ENCODE measurements at regions not wholly inside any gene's neighbourhood (a gene's known extent, or its start where the extent isn't known, plus 50 kb on each side); places are given as distances from the start of the nearest gene placed in this dataset.

- Histone ChIP-seq H3K4me3 (ENCODE audit: low read depth, low read length) (no peak overlapping the region), H3K9me3 (ENCODE audit: control insufficient read depth in 2 of 2, low read length in 2 of 2) (no peaks in the 10 kb centered on the region), H3K36me3 (ENCODE audit: control insufficient read depth, insufficient read depth, low read length) (no peaks in the 10 kb centered on the region), H3K27me3 (ENCODE audit: control insufficient read depth, insufficient read depth, low read length) (no peaks in the 10 kb centered on the region), H3K27ac (ENCODE audit: insufficient read depth, low read length, poor library complexity, severe bottlenecking) (no peak overlapping the region), H3K4me1 (ENCODE audit: control insufficient read depth, insufficient read depth, low read length, poor library complexity, severe bottlenecking) (peaks cover 10% of the 10 kb centered on the region)
- Mint-ChIP-seq H3K9me3 (no peaks in the 10 kb centered on the region), H3K4me3 (no peak overlapping the region), H3K36me3 (no peaks in the 10 kb centered on the region), H3K27ac (no peak overlapping the region), H3K27me3 (no peaks in the 10 kb centered on the region), H3K4me1 (peaks cover 2 to 18% (median 12%) of the 10 kb centered on the region in 4 donors)
- ATAC-seq (ENCODE audit: low read depth in 2 of 2) (no peak), DNase-seq (no peak)
These were observed 76.8 kb upstream of the KLF6 start for GRCh38 chr10:3861795-3862194.

GRCh38 chr10:3858051-3858845 is 73.2 kb upstream of the KLF6 start:
- no peaks in the 10 kb centered on the region for H3K4me1 ChIP-seq (ENCODE audit: control insufficient read depth, insufficient read depth, low read length, poor library complexity, severe bottlenecking)
- H3K27ac Mint-ChIP-seq = no peak overlapping the region

DNA sequence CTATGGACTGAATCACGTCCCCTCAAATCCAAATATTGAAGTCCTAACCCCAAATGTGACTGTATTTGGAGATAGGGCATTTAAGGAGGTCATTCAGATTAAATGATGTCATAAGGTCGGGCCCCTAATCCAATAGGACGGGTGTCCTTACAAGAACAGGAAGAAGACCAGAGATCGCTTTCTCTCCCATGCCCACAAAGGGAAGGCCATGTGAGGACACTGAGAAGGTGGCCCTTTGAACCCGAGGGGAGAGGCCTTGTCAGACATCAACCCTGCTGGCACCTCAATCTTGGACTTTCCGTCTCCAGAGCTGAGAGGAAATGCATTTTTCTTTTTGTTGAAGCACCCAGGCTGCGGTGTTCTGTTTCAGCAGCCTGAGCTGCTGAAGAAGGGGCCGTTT is 72.3 kb upstream of the KLF6 start:
- no peak overlapping the region for H3K4me3 Mint-ChIP-seq
- H3K4me1 Mint-ChIP-seq = peaks cover 4 to 13% (median 10%) of the 10 kb centered on the region in 4 donors
- H3K27me3 Mint-ChIP-seq = no peaks in the 10 kb centered on the region
- H3K27ac ChIP-seq (ENCODE audit: insufficient read depth, low read length, poor library complexity, severe bottlenecking) = no peak overlapping the region
- H3K36me3 Mint-ChIP-seq = no peaks in the 10 kb centered on the region
- H3K27ac Mint-ChIP-seq = no peak overlapping the region
- no peaks in the 10 kb centered on the region for H3K9me3 ChIP-seq (ENCODE audit: control insufficient read depth in 2 of 2, low read length in 2 of 2)
- H3K4me3 ChIP-seq (ENCODE audit: low read depth, low read length) = no peak overlapping the region
- H3K9me3 Mint-ChIP-seq = no peaks in the 10 kb centered on the region
- H3K36me3 ChIP-seq (ENCODE audit: control insufficient read depth, insufficient read depth, low read length) = no peaks in the 10 kb centered on the region
- peaks cover 7% of the 10 kb centered on the region for H3K4me1 ChIP-seq (ENCODE audit: control insufficient read depth, insufficient read depth, low read length, poor library complexity, severe bottlenecking)
- no peaks in the 10 kb centered on the region for H3K27me3 ChIP-seq (ENCODE audit: control insufficient read depth, insufficient read depth, low read length)
- ATAC-seq (ENCODE audit: low read depth in 2 of 2) (no peak), DNase-seq (no peak)

More at GRCh38 chr10:3858051-3858845, 73.2 kb upstream of the KLF6 start:
- no peaks in the 10 kb centered on the region for H3K36me3 ChIP-seq (ENCODE audit: control insufficient read depth, insufficient read depth, low read length)
- peaks cover 0 to 5% (median 4%) of the 10 kb centered on the region in 4 donors for H3K4me1 Mint-ChIP-seq
- no peaks in the 10 kb centered on the region for H3K9me3 Mint-ChIP-seq
- H3K4me3 ChIP-seq (ENCODE audit: low read depth, low read length) = no peak overlapping the region
- H3K27ac ChIP-seq (ENCODE audit: insufficient read depth, low read length, poor library complexity, severe bottlenecking) = no peak overlapping the region
- no peaks in the 10 kb centered on the region for H3K27me3 Mint-ChIP-seq
- H3K4me3 Mint-ChIP-seq = no peak overlapping the region
- no peak for ATAC-seq (ENCODE audit: low read depth in 2 of 2)
- H3K27me3 ChIP-seq (ENCODE audit: control insufficient read depth, insufficient read depth, low read length) = no peaks in the 10 kb centered on the region
- no peak for DNase-seq
- no peaks in the 10 kb centered on the region for H3K9me3 ChIP-seq (ENCODE audit: control insufficient read depth in 2 of 2, low read length in 2 of 2)
- no peaks in the 10 kb centered on the region for H3K36me3 Mint-ChIP-seq

GRCh38 chr10:3856593-3856992 is 71.6 kb upstream of the KLF6 start:
- Histone ChIP-seq H3K4me3 (ENCODE audit: low read depth, low read length) (no peak overlapping the region), H3K27me3 (ENCODE audit: control insufficient read depth, insufficient read depth, low read length) (no peaks in the 10 kb centered on the region), H3K36me3 (ENCODE audit: control insufficient read depth, insufficient read depth, low read length) (no peaks in the 10 kb centered on the region), H3K4me1 (ENCODE audit: control insufficient read depth, insufficient read depth, low read length, poor library complexity, severe bottlenecking) (peaks cover 12% of the 10 kb centered on the region), H3K9me3 (ENCODE audit: control insufficient read depth in 2 of 2, low read length in 2 of 2) (no peaks in the 10 kb centered on the region), H3K27ac (ENCODE audit: insufficient read depth, low read length, poor library complexity, severe bottlenecking) (no peak overlapping the region)
- Mint-ChIP-seq H3K4me1 (peaks cover 12 to 20% (median 16%) of the 10 kb centered on the region in 4 donors), H3K36me3 (no peaks in the 10 kb centered on the region), H3K27me3 (no peaks in the 10 kb centered on the region), H3K9me3 (no peaks in the 10 kb centered on the region), H3K27ac (peak overlapping the region in 2 of 3 donors; percentile 11 to 76), H3K4me3 (no peak overlapping the region)
- ATAC-seq (ENCODE audit: low read depth in 2 of 2) (no peak), DNase-seq (no peak)

DNA sequence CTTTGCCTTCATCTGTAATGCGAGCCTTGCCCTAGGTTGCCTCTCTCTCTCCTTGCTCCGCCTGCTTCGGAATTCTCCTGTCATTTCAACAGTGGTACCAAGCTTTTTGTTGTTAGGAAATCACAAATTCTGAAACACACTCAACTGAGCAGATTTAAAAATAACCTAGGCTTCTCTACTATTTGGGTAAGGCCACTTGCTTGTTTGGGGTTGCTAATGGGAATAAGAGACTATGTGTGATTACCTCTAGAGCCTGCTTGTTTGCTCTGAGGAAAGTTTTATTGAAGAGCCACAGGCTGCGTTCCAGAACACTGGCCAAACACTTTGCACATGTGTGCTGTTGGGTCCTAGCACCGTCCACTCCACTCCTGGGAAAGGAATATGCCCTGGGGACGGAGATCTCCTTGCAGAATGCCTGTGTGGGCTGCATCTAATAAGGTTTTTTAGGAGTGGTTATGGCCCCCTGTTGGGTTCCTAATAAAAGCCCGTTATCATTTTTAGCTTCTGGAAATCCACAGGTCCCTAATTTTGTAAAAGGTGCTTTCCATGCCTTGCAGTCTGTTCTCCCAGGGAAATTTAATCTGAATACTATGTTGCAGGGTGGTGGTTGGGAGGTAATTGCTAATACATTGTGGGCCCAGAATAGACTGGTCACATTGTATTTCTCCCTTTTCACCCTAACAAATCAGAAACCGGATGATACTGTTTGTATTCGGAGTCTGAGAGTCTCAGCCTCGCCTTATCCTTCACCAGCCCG is 68.7 kb upstream of the KLF6 start:
- Mint-ChIP-seq H3K27me3 (no peaks in the 10 kb centered on the region), H3K36me3 (no peaks in the 10 kb centered on the region), H3K9me3 (peaks cover 0 to 1% (median 0%) of the 10 kb centered on the region in 7 donors), H3K27ac (peak overlapping the region; percentile 37 to 94 (median 43)), H3K4me3 (no peak overlapping the region), H3K4me1 (peaks cover 14 to 29% (median 23%) of the 10 kb centered on the region in 4 donors)
- DNase-seq (no peak), ATAC-seq (ENCODE audit: low read depth in 2 of 2) (no peak)
- Histone ChIP-seq H3K4me3 (ENCODE audit: low read depth, low read length) (no peak overlapping the region), H3K27ac (ENCODE audit: insufficient read depth, low read length, poor library complexity, severe bottlenecking) (peak overlapping the region; percentile 84), H3K4me1 (ENCODE audit: control insufficient read depth, insufficient read depth, low read length, poor library complexity, severe bottlenecking) (peaks cover 18% of the 10 kb centered on the region), H3K9me3 (ENCODE audit: control insufficient read depth in 2 of 2, low read length in 2 of 2) (no peaks in the 10 kb centered on the region), H3K27me3 (ENCODE audit: control insufficient read depth, insufficient read depth, low read length) (no peaks in the 10 kb centered on the region), H3K36me3 (ENCODE audit: control insufficient read depth, insufficient read depth, low read length) (no peaks in the 10 kb centered on the region)

DNA sequence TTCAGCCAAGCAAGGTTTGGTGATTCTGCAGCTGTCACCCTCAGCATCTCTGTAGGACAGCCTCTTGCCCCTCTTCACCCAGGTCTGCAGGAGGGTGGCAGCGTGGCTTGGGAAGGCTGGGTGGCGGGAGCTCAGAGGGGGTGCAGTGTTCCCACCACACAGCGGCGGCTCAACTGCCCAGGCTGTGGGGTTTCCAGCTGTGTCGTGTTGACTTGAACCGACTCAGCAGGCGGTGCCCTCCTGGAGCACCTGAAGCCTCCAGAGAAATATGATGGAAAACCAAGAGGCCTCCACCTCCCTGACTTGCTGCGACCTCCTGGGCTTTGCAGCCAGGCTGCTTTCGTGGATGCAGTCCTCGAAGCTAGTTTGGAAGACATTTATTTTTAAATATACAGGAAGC is 68.0 kb upstream of the KLF6 start:
- Histone ChIP-seq H3K9me3 (ENCODE audit: control insufficient read depth in 2 of 2, low read length in 2 of 2) (no peaks in the 10 kb centered on the region), H3K4me1 (ENCODE audit: control insufficient read depth, insufficient read depth, low read length, poor library complexity, severe bottlenecking) (peaks cover 18% of the 10 kb centered on the region), H3K27ac (ENCODE audit: insufficient read depth, low read length, poor library complexity, severe bottlenecking) (peak overlapping the region; percentile 84), H3K27me3 (ENCODE audit: control insufficient read depth, insufficient read depth, low read length) (no peaks in the 10 kb centered on the region), H3K36me3 (ENCODE audit: control insufficient read depth, insufficient read depth, low read length) (no peaks in the 10 kb centered on the region), H3K4me3 (ENCODE audit: low read depth, low read length) (peak overlapping the region; percentile 57)
- Mint-ChIP-seq H3K36me3 (no peaks in the 10 kb centered on the region), H3K4me1 (peaks cover 14 to 29% (median 24%) of the 10 kb centered on the region in 4 donors), H3K27ac (peak overlapping the region in 1 of 3 donors; percentile 94), H3K27me3 (no peaks in the 10 kb centered on the region), H3K9me3 (peaks cover 0 to 1% (median 0%) of the 10 kb centered on the region in 7 donors), H3K4me3 (no peak overlapping the region)
- no peak for ATAC-seq (ENCODE audit: low read depth in 2 of 2)
- DNase-seq = no peak

DNA sequence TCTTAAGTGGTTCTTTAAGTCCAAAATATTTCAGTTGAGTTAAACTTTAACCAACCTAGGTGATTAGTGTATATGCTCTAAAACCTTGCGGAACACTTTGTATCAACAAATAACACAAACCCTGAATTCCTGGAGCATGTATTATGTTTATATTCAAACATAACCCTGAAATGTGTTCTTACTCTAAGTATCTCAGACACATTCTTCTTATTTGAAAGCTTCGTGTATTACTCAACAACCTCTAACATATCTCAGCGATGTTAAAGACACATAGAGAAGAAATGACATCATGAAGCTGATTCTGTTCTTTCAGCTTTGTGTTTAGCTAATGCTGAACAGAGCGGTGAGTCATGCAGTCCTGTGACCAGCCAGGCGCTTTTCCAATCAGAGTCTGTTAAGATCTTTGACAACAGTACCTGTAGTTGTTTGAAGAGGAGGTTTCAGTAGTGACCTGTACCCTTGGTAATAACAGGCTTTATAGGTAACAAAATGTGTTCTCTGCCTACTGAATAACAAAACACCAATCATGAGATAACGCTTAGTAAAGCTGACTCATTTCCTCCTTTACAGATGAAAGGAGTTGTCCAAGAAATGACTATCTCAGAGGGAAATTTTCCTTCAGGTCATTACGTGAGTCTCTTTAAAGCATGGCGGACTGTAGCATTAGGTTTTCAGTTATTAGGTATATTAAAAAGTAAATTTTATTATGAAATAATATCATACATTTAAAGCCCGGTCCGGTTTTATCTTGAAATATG is 67.3 kb upstream of the KLF6 start:
- H3K27ac ChIP-seq (ENCODE audit: insufficient read depth, low read length, poor library complexity, severe bottlenecking) = peak overlapping the region; percentile 84
- no peaks in the 10 kb centered on the region for H3K9me3 ChIP-seq (ENCODE audit: control insufficient read depth in 2 of 2, low read length in 2 of 2)
- H3K36me3 ChIP-seq (ENCODE audit: control insufficient read depth, insufficient read depth, low read length) = no peaks in the 10 kb centered on the region
- peak overlapping the region; percentile 57 for H3K4me3 ChIP-seq (ENCODE audit: low read depth, low read length)
- Mint-ChIP-seq H3K4me3 (peak overlapping the region; percentile 3 to 65 (median 34)), H3K4me1 (peaks cover 14 to 29% (median 25%) of the 10 kb centered on the region in 4 donors), H3K9me3 (peaks cover 0 to 1% (median 0%) of the 10 kb centered on the region in 7 donors), H3K36me3 (no peaks in the 10 kb centered on the region), H3K27me3 (no peaks in the 10 kb centered on the region), H3K27ac (peak overlapping the region; percentile 84 to 94 (median 89))
- DNase-seq (peak; percentile 67 to 83 (median 77)), ATAC-seq (ENCODE audit: low read depth in 2 of 2) (peak; percentile 94 to 97)
- H3K4me1 ChIP-seq (ENCODE audit: control insufficient read depth, insufficient read depth, low read length, poor library complexity, severe bottlenecking) = peaks cover 18% of the 10 kb centered on the region
- no peaks in the 10 kb centered on the region for H3K27me3 ChIP-seq (ENCODE audit: control insufficient read depth, insufficient read depth, low read length)

Data from CD4-positive, CD25-positive, alpha-beta regulatory T cell (primary cell).